ENCODE measurements at regions not wholly inside any gene's neighbourhood (a gene's known extent, or its start where the extent isn't known, plus 50 kb on each side); places are given as distances from the start of the nearest gene placed in this dataset.

- no peak overlapping the region for H3K27ac ChIP-seq
These were observed 333.7 kb downstream of the PCNX1 start for GRCh38 chr14:71240866-71241520.

GRCh38 chr14:71242237-71242748 is 335.0 kb downstream of the PCNX1 start:
- H3K27me3 ChIP-seq (ENCODE audit: low read depth), result no peaks in the 10 kb centered on the region
- ATAC-seq (peak in 1 of 2 donors; percentile 27), DNase-seq (no peak)
- no peaks in the 10 kb centered on the region for H3K36me3 ChIP-seq
- H3K4me1 ChIP-seq, result peaks cover 6% of the 10 kb centered on the region
- H3K4me3 ChIP-seq, result no peak overlapping the region
- H3K9me3 ChIP-seq, result no peaks in the 10 kb centered on the region
- intact Hi-C loops (cut with DNase I), result no loop called here
- no peak for TF ChIP-seq CTCF (IDR thresholded peaks at IDR 0.05)
- no peak overlapping the region for H3K27ac ChIP-seq

More at GRCh38 chr14:71240866-71241520, 333.7 kb downstream of the PCNX1 start:
- Histone ChIP-seq H3K4me1 (peaks cover 6% of the 10 kb centered on the region), H3K27me3 (ENCODE audit: low read depth) (no peaks in the 10 kb centered on the region), H3K4me3 (no peak overlapping the region), H3K36me3 (no peaks in the 10 kb centered on the region), H3K9me3 (no peaks in the 10 kb centered on the region)
- intact Hi-C loops (cut with DNase I), result no loop called here
- TF ChIP-seq CTCF (IDR thresholded peaks at IDR 0.05), result no peak
- no peak for DNase-seq
- ATAC-seq, result no peak

DNA sequence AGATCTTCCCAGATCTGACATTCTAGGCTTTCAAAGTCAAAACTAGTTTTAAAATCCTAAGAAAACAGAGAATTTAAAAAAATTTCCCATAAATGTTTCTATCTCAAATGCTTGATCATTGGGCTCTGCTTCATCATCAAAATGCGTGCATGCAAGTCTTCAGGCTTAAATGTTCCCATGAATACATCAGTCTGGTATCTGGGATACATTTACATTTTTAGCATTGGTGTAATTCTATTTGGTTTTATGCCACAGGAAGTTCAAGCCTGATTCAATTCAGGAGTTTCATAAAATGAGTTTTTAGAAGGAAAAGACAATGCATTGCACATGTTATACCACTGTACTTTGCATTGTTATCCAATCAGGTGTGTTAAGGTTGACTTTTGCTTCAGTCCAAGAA is 336.4 kb downstream of the PCNX1 start:
- H3K4me1 ChIP-seq, result peaks cover 6% of the 10 kb centered on the region
- no peaks in the 10 kb centered on the region for H3K36me3 ChIP-seq
- no peak overlapping the region for H3K4me3 ChIP-seq
- no peaks in the 10 kb centered on the region for H3K27me3 ChIP-seq (ENCODE audit: low read depth)
- no peaks in the 10 kb centered on the region for H3K9me3 ChIP-seq
- H3K27ac ChIP-seq, result no peak overlapping the region
- DNase-seq (no peak), ATAC-seq (no peak)
- intact Hi-C loops (cut with DNase I), result no loop called here
- no peak for TF ChIP-seq CTCF (IDR thresholded peaks at IDR 0.05)

GRCh38 chr14:71244341-71244740 is 337.1 kb downstream of the PCNX1 start:
- Histone ChIP-seq H3K27me3 (ENCODE audit: low read depth) (no peaks in the 10 kb centered on the region), H3K36me3 (no peaks in the 10 kb centered on the region), H3K4me1 (peaks cover 6% of the 10 kb centered on the region), H3K27ac (no peak overlapping the region), H3K4me3 (no peak overlapping the region), H3K9me3 (no peaks in the 10 kb centered on the region)
- DNase-seq (no peak), ATAC-seq (no peak)
- no peak for TF ChIP-seq CTCF (IDR thresholded peaks at IDR 0.05)
- intact Hi-C loops (cut with DNase I), result no loop called here

GRCh38 chr14:71245659-71246361 is 338.6 kb downstream of the PCNX1 start:
- ATAC-seq (no peak), DNase-seq (no peak)
- no peaks in the 10 kb centered on the region for H3K27me3 ChIP-seq (ENCODE audit: low read depth)
- no peaks in the 10 kb centered on the region for H3K36me3 ChIP-seq
- no peak overlapping the region for H3K4me3 ChIP-seq
- no peaks in the 10 kb centered on the region for H3K9me3 ChIP-seq
- H3K27ac ChIP-seq, result no peak overlapping the region
- no peak for TF ChIP-seq CTCF (IDR thresholded peaks at IDR 0.05)
- H3K4me1 ChIP-seq, result peaks cover 6% of the 10 kb centered on the region
- intact Hi-C loops (cut with DNase I), result no loop called here
